Naive thymus-derived CD4-positive, alpha-beta T cell (primary cell): ENCODE measurements at regions not wholly inside any gene's neighbourhood (a gene's known extent, or its start where the extent isn't known, plus 50 kb on each side); places are given as distances from the start of the nearest gene placed in this dataset.

ENCODE experiments used
- ATAC-seq: fragments of 150-1000 bp; cut with Tn5 transposase; 2 replicates; pipeline ENCODE4 v1.10.0; 2021; ENCODE audit warnings: mild to moderate bottlenecking, moderate library complexity
- CTCF ChIA-PET: fragments of 350-600 bp; sonication (Branson Sonifier 250); formaldehyde crosslinking; loops from one replicate; lab custom pipeline; 2021; ENCODE audit warnings: antibody characterized with exemption; lab: Charles Lee
- POLR2A ChIA-PET: fragments of 350-600 bp; sonication (Branson Sonifier 250); formaldehyde crosslinking; loops from one replicate; lab custom pipeline; 2021; ENCODE audit warnings: antibody characterized with exemption, inconsistent platforms; lab: Charles Lee
- DNase-seq, 9 donors: peaks; one replicate each; pipeline versions ENCODE4 v3.0.0 to v3.0.0-alpha.2; 2020 to 2022; ENCODE audit warnings: mixed read lengths in 1 of 9
- H3K27ac ChIP-seq: one replicate; pipeline ENCODE4 v1.7.0; 2013; ENCODE audit warnings: mild to moderate bottlenecking, low read depth, low read length, moderate library complexity
- H3K27me3 ChIP-seq, 2 donors: one replicate each; pipeline ENCODE4 v1.7.0; 2013; ENCODE audit warnings: low read length in 2 of 2, mild to moderate bottlenecking in 2 of 2, moderate library complexity in 2 of 2; ENCODE audit not compliant: control insufficient read depth in 2 of 2, insufficient read depth in 2 of 2
- H3K36me3 ChIP-seq, 3 experiments: 1 replicate in 2 of 3; 2 replicates in 1 of 3; pipeline ENCODE4 v1.7.0; 2013; ENCODE audit warnings: low read length in 3 of 3, mild to moderate bottlenecking in 3 of 3, moderate library complexity in 1 of 3; ENCODE audit not compliant: insufficient read depth in 3 of 3, control insufficient read depth in 2 of 3
- H3K4me1 ChIP-seq, 2 donors: one replicate each; pipeline ENCODE4 v1.7.0; 2013; ENCODE audit warnings: low read length in 2 of 2, mild to moderate bottlenecking in 2 of 2, moderate library complexity in 1 of 2; ENCODE audit not compliant: control insufficient read depth in 2 of 2, insufficient read depth in 2 of 2
- H3K4me3 ChIP-seq: 2 replicates; pipeline ENCODE4 v1.7.0; 2013; ENCODE audit warnings: mild to moderate bottlenecking, low read length
- H3K9me3 ChIP-seq, 3 experiments: 1 replicate in 2 of 3; 2 replicates in 1 of 3; pipeline ENCODE4 v1.7.0; 2013; ENCODE audit warnings: low read length in 3 of 3; ENCODE audit not compliant: control insufficient read depth in 2 of 3
- H3K27ac Mint-ChIP-seq, 9 donors: one replicate each; pipeline ENCODE4 v1.8.0; 2020 to 2022; ENCODE audit warnings: mixed read lengths in 9 of 9, mild to moderate bottlenecking in 8 of 9, moderate library complexity in 5 of 9, inconsistent platforms in 2 of 9
- H3K27me3 Mint-ChIP-seq, 5 donors: one replicate each; pipeline ENCODE4 v1.8.0; 2021 to 2022; ENCODE audit warnings: mixed read lengths in 5 of 5, mild to moderate bottlenecking in 1 of 5
- H3K36me3 Mint-ChIP-seq, 5 donors: one replicate each; pipeline ENCODE4 v1.8.0; 2020 to 2022; ENCODE audit warnings: mixed read lengths in 5 of 5, mild to moderate bottlenecking in 3 of 5, inconsistent platforms in 1 of 5
- H3K4me1 Mint-ChIP-seq, 7 donors: one replicate each; pipeline ENCODE4 v1.8.0; 2020 to 2022; ENCODE audit warnings: mixed read lengths in 7 of 7, mild to moderate bottlenecking in 3 of 7, inconsistent platforms in 1 of 7
- H3K4me3 Mint-ChIP-seq, 10 donors: one replicate each; pipeline ENCODE4 v1.8.0; 2020 to 2022; ENCODE audit warnings: mild to moderate bottlenecking in 10 of 10, mixed read lengths in 10 of 10, moderate library complexity in 6 of 10, inconsistent platforms in 2 of 10
- H3K9me3 Mint-ChIP-seq, 11 donors: one replicate each; pipeline ENCODE4 v1.8.0; 2020 to 2022; ENCODE audit warnings: mixed read lengths in 11 of 11, mild to moderate bottlenecking in 4 of 11, inconsistent platforms in 1 of 11, moderate library complexity in 1 of 11
- intact Hi-C, 2 donors: fragments of 100-400 bp; cut with micrococcal nuclease; formaldehyde crosslinking; loops; one replicate each; pipeline ENCODE4 v1.15.1; 2023

GRCh38 chr1:199789141-199789540, 238.4 kb upstream of the NR5A2 start:
- Histone ChIP-seq H3K4me3 (no peak overlapping the region), H3K9me3 (no peaks in the 10 kb centered on the region), H3K27me3 (no peaks in the 10 kb centered on the region), H3K27ac (no peak overlapping the region), H3K4me1 (no peaks in the 10 kb centered on the region), H3K36me3 (no peaks in the 10 kb centered on the region)
- no peaks in the 10 kb centered on the region for H3K9me3 Mint-ChIP-seq
- no peaks in the 10 kb centered on the region for H3K36me3 Mint-ChIP-seq
- H3K27me3 Mint-ChIP-seq: peaks cover 0 to 4% (median 4%) of the 10 kb centered on the region in 5 donors
- ChIA-PET POLR2A (no interaction called here), CTCF (no interaction called here)
- DNase-seq (no peak), ATAC-seq (no peak)
- intact Hi-C loops: no loop called here
- H3K27ac Mint-ChIP-seq: no peak overlapping the region
- no peak overlapping the region for H3K4me3 Mint-ChIP-seq
- H3K4me1 Mint-ChIP-seq: no peaks in the 10 kb centered on the region

- Mint-ChIP-seq H3K27me3 (peaks cover 0 to 10% (median 4%) of the 10 kb centered on the region in 5 donors), H3K27ac (no peak overlapping the region), H3K4me1 (no peaks in the 10 kb centered on the region), H3K4me3 (no peak overlapping the region), H3K36me3 (no peaks in the 10 kb centered on the region), H3K9me3 (peaks cover 0 to 4% (median 0%) of the 10 kb centered on the region in 11 donors)
- intact Hi-C loops: no loop called here
- Histone ChIP-seq H3K27me3 (no peaks in the 10 kb centered on the region), H3K4me1 (no peaks in the 10 kb centered on the region), H3K36me3 (no peaks in the 10 kb centered on the region), H3K4me3 (no peak overlapping the region), H3K9me3 (no peaks in the 10 kb centered on the region), H3K27ac (no peak overlapping the region)
- CTCF ChIA-PET: no interaction called here
- POLR2A ChIA-PET: no interaction called here
- no peak for ATAC-seq
- DNase-seq: no peak
These were observed 236.0 kb upstream of the NR5A2 start for GRCh38 chr1:199791495-199791894.

- ChIA-PET CTCF (no interaction called here), POLR2A (no interaction called here)
- Histone ChIP-seq H3K36me3 (no peaks in the 10 kb centered on the region), H3K27me3 (no peaks in the 10 kb centered on the region), H3K4me1 (no peaks in the 10 kb centered on the region), H3K27ac (no peak overlapping the region), H3K4me3 (no peak overlapping the region), H3K9me3 (no peaks in the 10 kb centered on the region)
- Mint-ChIP-seq H3K9me3 (peaks cover 0 to 4% (median 0%) of the 10 kb centered on the region in 11 donors), H3K4me1 (no peaks in the 10 kb centered on the region), H3K4me3 (no peak overlapping the region), H3K36me3 (no peaks in the 10 kb centered on the region), H3K27me3 (peaks cover 0 to 14% (median 6%) of the 10 kb centered on the region in 5 donors), H3K27ac (no peak overlapping the region)
- no peak for ATAC-seq
- intact Hi-C loops: no loop called here
- DNase-seq: no peak
These were observed 234.6 kb upstream of the NR5A2 start for GRCh38 chr1:199792874-199793273.

- Mint-ChIP-seq H3K36me3 (no peaks in the 10 kb centered on the region), H3K9me3 (peaks cover 0 to 4% (median 0%) of the 10 kb centered on the region in 11 donors), H3K27ac (peak overlapping the region in 1 of 9 donors; percentile 56), H3K27me3 (peaks cover 0 to 11% (median 6%) of the 10 kb centered on the region in 5 donors), H3K4me3 (no peak overlapping the region), H3K4me1 (no peaks in the 10 kb centered on the region)
- no peak for DNase-seq
- Histone ChIP-seq H3K36me3 (no peaks in the 10 kb centered on the region), H3K9me3 (no peaks in the 10 kb centered on the region), H3K27ac (no peak overlapping the region), H3K4me3 (no peak overlapping the region), H3K27me3 (no peaks in the 10 kb centered on the region), H3K4me1 (no peaks in the 10 kb centered on the region)
- ChIA-PET POLR2A (no interaction called here), CTCF (no interaction called here)
- intact Hi-C loops: no loop called here
- no peak for ATAC-seq
These were observed 233.2 kb upstream of the NR5A2 start for GRCh38 chr1:199794105-199794863.

- no peak overlapping the region for H3K4me3 Mint-ChIP-seq
- Histone ChIP-seq H3K4me3 (no peak overlapping the region), H3K36me3 (no peaks in the 10 kb centered on the region), H3K4me1 (no peaks in the 10 kb centered on the region), H3K27me3 (no peaks in the 10 kb centered on the region), H3K9me3 (no peaks in the 10 kb centered on the region), H3K27ac (no peak overlapping the region)
- peaks cover 0 to 4% (median 0%) of the 10 kb centered on the region in 11 donors for H3K9me3 Mint-ChIP-seq
- CTCF ChIA-PET: no interaction called here
- no peaks in the 10 kb centered on the region for H3K36me3 Mint-ChIP-seq
- H3K27ac Mint-ChIP-seq: no peak overlapping the region
- H3K4me1 Mint-ChIP-seq: no peaks in the 10 kb centered on the region
- no peak for DNase-seq
- H3K27me3 Mint-ChIP-seq: peaks cover 6 to 26% (median 12%) of the 10 kb centered on the region in 5 donors
- ATAC-seq: no peak
- intact Hi-C loops: no loop called here
- POLR2A ChIA-PET: no interaction called here
These were observed 228.4 kb upstream of the NR5A2 start for GRCh38 chr1:199799116-199799515.

- H3K27ac ChIP-seq: no peak overlapping the region
- H3K36me3 ChIP-seq: no peaks in the 10 kb centered on the region
- H3K4me3 ChIP-seq: no peak overlapping the region
- CTCF ChIA-PET: no interaction called here
- POLR2A ChIA-PET: no interaction called here
- no peaks in the 10 kb centered on the region for H3K4me1 ChIP-seq
- intact Hi-C loops: no loop called here
- DNase-seq (no peak), ATAC-seq (no peak)
- Mint-ChIP-seq H3K36me3 (no peaks in the 10 kb centered on the region), H3K9me3 (peaks cover 0 to 5% (median 0%) of the 10 kb centered on the region in 11 donors), H3K4me3 (no peak overlapping the region), H3K27ac (no peak overlapping the region), H3K4me1 (no peaks in the 10 kb centered on the region), H3K27me3 (peaks cover 3 to 35% (median 15%) of the 10 kb centered on the region in 5 donors)
- H3K9me3 ChIP-seq: no peaks in the 10 kb centered on the region
- H3K27me3 ChIP-seq: no peaks in the 10 kb centered on the region
These were observed 223.0 kb upstream of the NR5A2 start for GRCh38 chr1:199804526-199804925.
